ENCODE measurements at regions not wholly inside any gene's neighbourhood (a gene's known extent, or its start where the extent isn't known, plus 50 kb on each side); places are given as distances from the start of the nearest gene placed in this dataset.
A peak's percentile ranks its signal among the peaks of the same experiment; 100 is the strongest.

DNA sequence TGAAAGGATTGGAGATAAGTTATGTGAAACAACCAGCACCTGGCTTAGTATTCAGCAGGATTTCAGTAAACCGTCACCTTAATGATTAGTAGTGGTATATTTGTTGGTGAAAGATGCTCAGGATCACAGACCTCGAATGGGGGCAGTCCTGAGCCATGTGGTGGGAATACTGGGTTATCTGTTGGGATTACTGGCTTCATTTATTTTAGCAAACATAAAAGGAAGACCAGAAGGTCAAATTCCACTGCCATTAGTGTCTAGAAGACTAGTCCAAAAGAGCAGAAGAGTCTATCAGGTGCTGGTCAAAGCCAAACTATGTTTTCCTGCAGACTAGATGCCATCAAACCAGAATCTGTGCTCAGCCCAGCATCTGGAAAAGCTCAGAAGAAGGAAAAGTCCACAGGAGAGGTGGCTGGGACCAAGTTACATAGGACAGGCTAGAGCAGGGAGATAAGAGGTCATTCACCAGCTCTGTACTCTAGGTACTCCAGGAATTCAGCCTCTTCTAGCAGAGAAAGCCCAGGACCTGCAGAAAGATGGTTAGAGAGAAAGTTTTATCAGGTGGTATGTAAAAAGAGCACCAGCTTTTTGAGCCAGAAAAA, 343.4 kb downstream of the PLPP3 start:
- Histone ChIP-seq H4K91ac (ENCODE audit: low read length) (no peak overlapping the region), H3K14ac (ENCODE audit: low read length in 2 of 2) (no peak overlapping the region), H2BK15ac (ENCODE audit: low read depth, poor library complexity, severe bottlenecking) (no peak overlapping the region), H3K4ac (ENCODE audit: low read depth in 1 of 2, low read length in 2 of 2) (no peak overlapping the region), H3K27ac (ENCODE audit: low read length, poor library complexity, severe bottlenecking) (no peak overlapping the region), H4K8ac (ENCODE audit: low read length) (no peak overlapping the region), H2AK5ac (ENCODE audit: low read length, severe bottlenecking) (no peak overlapping the region), H2BK5ac (ENCODE audit: low read depth, low read length, poor library complexity, severe bottlenecking) (no peak overlapping the region), H3K4me2 (ENCODE audit: low read length, poor library complexity, severe bottlenecking) (no peak overlapping the region), H2BK120ac (ENCODE audit: low read depth, low read length) (no peak overlapping the region), H3K4me1 (ENCODE audit: control insufficient read depth, insufficient read depth, low read depth, low read length) (no peaks in the 10 kb centered on the region), H3K27me3 (ENCODE audit: control insufficient read depth in 1 of 2, insufficient read depth in 1 of 2, low read length in 2 of 2) (no peaks in the 10 kb centered on the region), H2AFZ (ENCODE audit: low read depth, low read length) (no peak overlapping the region), H3K9ac (ENCODE audit: low read length) (no peak overlapping the region), H3K79me1 (replicated peaks; ENCODE audit: low read length, poor library complexity, severe bottlenecking) (no peaks in the 10 kb centered on the region), H3K9me3 (ENCODE audit: control insufficient read depth, low read length) (no peaks in the 10 kb centered on the region), H3K4me3 (ENCODE audit: insufficient read depth in 1 of 2, low read depth in 1 of 2, low read length in 2 of 2) (no peak overlapping the region), H3K18ac (ENCODE audit: low read depth in 1 of 2, low read length in 2 of 2) (no peak overlapping the region), H3K36me3 (ENCODE audit: control insufficient read depth in 1 of 2, insufficient read depth in 2 of 2, low read depth in 1 of 2, low read length in 2 of 2) (no peaks in the 10 kb centered on the region), H2BK12ac (ENCODE audit: low read length in 2 of 2) (no peak overlapping the region), H3K23ac (ENCODE audit: low read length in 2 of 2) (no peak overlapping the region)
- 79% methylated on average over 2 of the region's 2 CpGs for WGBS
- no peak for DNase-seq

DNA sequence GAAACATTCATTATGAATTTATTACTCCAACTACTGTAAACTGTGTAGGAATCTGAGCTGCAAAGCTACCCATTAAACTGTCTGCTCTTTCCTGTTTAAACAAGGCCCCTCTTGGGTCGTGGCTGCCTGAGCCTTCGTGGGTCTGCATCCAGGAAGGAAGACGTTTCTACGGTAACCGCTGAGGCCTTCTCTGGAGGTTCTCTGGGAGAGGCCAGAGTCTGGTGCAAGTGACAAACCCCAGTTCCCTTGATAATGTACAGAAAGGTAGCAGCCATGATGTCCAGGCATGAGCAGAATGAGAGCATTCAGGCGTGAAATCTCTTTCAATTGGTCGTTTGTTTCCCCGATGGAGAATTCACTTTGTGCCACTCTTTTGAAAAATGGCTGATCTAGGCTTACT, 350.2 kb downstream of the PLPP3 start:
- Histone ChIP-seq H3K4ac (ENCODE audit: low read depth in 1 of 2, low read length in 2 of 2) (no peak overlapping the region), H3K4me2 (ENCODE audit: low read length, poor library complexity, severe bottlenecking) (no peak overlapping the region), H3K4me1 (ENCODE audit: control insufficient read depth, insufficient read depth, low read depth, low read length) (no peaks in the 10 kb centered on the region), H3K79me1 (replicated peaks; ENCODE audit: low read length, poor library complexity, severe bottlenecking) (no peaks in the 10 kb centered on the region), H3K9ac (ENCODE audit: low read length) (no peak overlapping the region), H2BK120ac (ENCODE audit: low read depth, low read length) (no peak overlapping the region), H4K8ac (ENCODE audit: low read length) (no peak overlapping the region), H2AK5ac (ENCODE audit: low read length, severe bottlenecking) (no peak overlapping the region), H2BK15ac (ENCODE audit: low read depth, poor library complexity, severe bottlenecking) (no peak overlapping the region), H2AFZ (ENCODE audit: low read depth, low read length) (no peak overlapping the region), H3K18ac (ENCODE audit: low read depth in 1 of 2, low read length in 2 of 2) (no peak overlapping the region), H3K27ac (ENCODE audit: low read length, poor library complexity, severe bottlenecking) (no peak overlapping the region), H2BK5ac (ENCODE audit: low read depth, low read length, poor library complexity, severe bottlenecking) (no peak overlapping the region), H3K4me3 (ENCODE audit: insufficient read depth in 1 of 2, low read depth in 1 of 2, low read length in 2 of 2) (no peak overlapping the region), H3K36me3 (ENCODE audit: control insufficient read depth in 1 of 2, insufficient read depth in 2 of 2, low read depth in 1 of 2, low read length in 2 of 2) (no peaks in the 10 kb centered on the region), H3K14ac (ENCODE audit: low read length in 2 of 2) (no peak overlapping the region), H3K27me3 (ENCODE audit: control insufficient read depth in 1 of 2, insufficient read depth in 1 of 2, low read length in 2 of 2) (no peaks in the 10 kb centered on the region), H4K91ac (ENCODE audit: low read length) (no peak overlapping the region), H3K23ac (ENCODE audit: low read length in 2 of 2) (no peak overlapping the region), H2BK12ac (ENCODE audit: low read length in 2 of 2) (no peak overlapping the region), H3K9me3 (ENCODE audit: control insufficient read depth, low read length) (no peaks in the 10 kb centered on the region)
- peak; percentile 17 for DNase-seq
- WGBS, result 34% methylated on average over 8 of the region's 8 CpGs

DNA sequence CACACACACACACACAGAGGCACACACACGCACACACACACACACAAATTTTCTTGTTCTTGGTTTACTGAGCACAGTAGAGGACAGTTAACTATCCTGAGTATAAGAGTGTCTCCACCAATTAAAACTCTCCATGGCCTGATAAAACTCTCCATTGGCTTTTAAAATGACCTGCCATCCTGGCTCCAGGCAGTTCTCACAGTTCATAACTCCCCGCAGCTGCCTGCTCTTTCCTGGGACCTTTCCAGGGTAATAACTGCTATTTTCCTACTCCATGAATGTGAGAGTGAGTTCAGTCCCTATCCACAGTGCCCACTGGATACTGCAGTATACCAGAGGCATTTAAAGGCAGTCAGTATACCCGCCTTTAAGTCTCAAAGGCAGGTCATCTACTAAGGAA, 351.5 kb downstream of the PLPP3 start:
- Histone ChIP-seq H3K79me1 (replicated peaks; ENCODE audit: low read length, poor library complexity, severe bottlenecking) (no peaks in the 10 kb centered on the region), H2BK15ac (ENCODE audit: low read depth, poor library complexity, severe bottlenecking) (no peak overlapping the region), H3K18ac (ENCODE audit: low read depth in 1 of 2, low read length in 2 of 2) (no peak overlapping the region), H3K4me1 (ENCODE audit: control insufficient read depth, insufficient read depth, low read depth, low read length) (no peaks in the 10 kb centered on the region), H2AK5ac (ENCODE audit: low read length, severe bottlenecking) (no peak overlapping the region), H3K14ac (ENCODE audit: low read length in 2 of 2) (no peak overlapping the region), H2BK120ac (ENCODE audit: low read depth, low read length) (no peak overlapping the region), H2BK5ac (ENCODE audit: low read depth, low read length, poor library complexity, severe bottlenecking) (no peak overlapping the region), H3K4me2 (ENCODE audit: low read length, poor library complexity, severe bottlenecking) (no peak overlapping the region), H3K23ac (ENCODE audit: low read length in 2 of 2) (no peak overlapping the region), H2AFZ (ENCODE audit: low read depth, low read length) (no peak overlapping the region), H3K4ac (ENCODE audit: low read depth in 1 of 2, low read length in 2 of 2) (no peak overlapping the region), H3K36me3 (ENCODE audit: control insufficient read depth in 1 of 2, insufficient read depth in 2 of 2, low read depth in 1 of 2, low read length in 2 of 2) (no peaks in the 10 kb centered on the region), H3K27me3 (ENCODE audit: control insufficient read depth in 1 of 2, insufficient read depth in 1 of 2, low read length in 2 of 2) (no peaks in the 10 kb centered on the region), H3K4me3 (ENCODE audit: insufficient read depth in 1 of 2, low read depth in 1 of 2, low read length in 2 of 2) (no peak overlapping the region), H3K9me3 (ENCODE audit: control insufficient read depth, low read length) (no peaks in the 10 kb centered on the region), H3K9ac (ENCODE audit: low read length) (no peak overlapping the region), H3K27ac (ENCODE audit: low read length, poor library complexity, severe bottlenecking) (peak overlapping the region; percentile 14), H2BK12ac (ENCODE audit: low read length in 2 of 2) (no peak overlapping the region), H4K8ac (ENCODE audit: low read length) (no peak overlapping the region), H4K91ac (ENCODE audit: low read length) (no peak overlapping the region)
- DNase-seq, result no peak
- WGBS, result 81% methylated on average over 3 of the region's 3 CpGs

DNA sequence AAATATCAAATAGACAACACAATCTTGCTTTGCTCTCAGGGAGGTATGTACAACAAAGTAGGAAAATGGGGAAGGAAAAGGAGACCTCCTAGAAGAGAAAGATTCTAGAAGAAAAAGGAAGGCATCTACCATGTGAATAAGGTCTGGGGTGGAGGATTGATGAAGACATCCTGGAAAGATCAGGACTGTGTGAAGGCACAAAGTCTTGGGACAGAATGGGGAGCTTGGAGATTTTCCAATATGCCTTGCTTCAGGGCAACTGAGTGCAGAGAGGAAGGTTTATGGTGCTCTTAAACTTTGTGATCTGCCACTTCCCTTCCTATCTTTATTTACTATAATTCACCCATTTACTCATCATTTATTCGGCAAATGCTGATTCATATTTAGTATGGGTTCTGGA, 352.0 kb downstream of the PLPP3 start:
- Histone ChIP-seq H3K79me1 (replicated peaks; ENCODE audit: low read length, poor library complexity, severe bottlenecking) (no peaks in the 10 kb centered on the region), H3K27ac (ENCODE audit: low read length, poor library complexity, severe bottlenecking) (no peak overlapping the region), H3K4ac (ENCODE audit: low read depth in 1 of 2, low read length in 2 of 2) (no peak overlapping the region), H3K36me3 (ENCODE audit: control insufficient read depth in 1 of 2, insufficient read depth in 2 of 2, low read depth in 1 of 2, low read length in 2 of 2) (no peaks in the 10 kb centered on the region), H2BK15ac (ENCODE audit: low read depth, poor library complexity, severe bottlenecking) (no peak overlapping the region), H3K4me3 (ENCODE audit: insufficient read depth in 1 of 2, low read depth in 1 of 2, low read length in 2 of 2) (no peak overlapping the region), H3K18ac (ENCODE audit: low read depth in 1 of 2, low read length in 2 of 2) (no peak overlapping the region), H3K4me1 (ENCODE audit: control insufficient read depth, insufficient read depth, low read depth, low read length) (no peaks in the 10 kb centered on the region), H3K27me3 (ENCODE audit: control insufficient read depth in 1 of 2, insufficient read depth in 1 of 2, low read length in 2 of 2) (no peaks in the 10 kb centered on the region), H2AK5ac (ENCODE audit: low read length, severe bottlenecking) (no peak overlapping the region), H4K8ac (ENCODE audit: low read length) (no peak overlapping the region), H3K14ac (ENCODE audit: low read length in 2 of 2) (no peak overlapping the region), H3K23ac (ENCODE audit: low read length in 2 of 2) (no peak overlapping the region), H2BK12ac (ENCODE audit: low read length in 2 of 2) (no peak overlapping the region), H2AFZ (ENCODE audit: low read depth, low read length) (no peak overlapping the region), H3K9ac (ENCODE audit: low read length) (no peak overlapping the region), H4K91ac (ENCODE audit: low read length) (no peak overlapping the region), H2BK5ac (ENCODE audit: low read depth, low read length, poor library complexity, severe bottlenecking) (no peak overlapping the region), H3K4me2 (ENCODE audit: low read length, poor library complexity, severe bottlenecking) (no peak overlapping the region), H3K9me3 (ENCODE audit: control insufficient read depth, low read length) (no peaks in the 10 kb centered on the region), H2BK120ac (ENCODE audit: low read depth, low read length) (no peak overlapping the region)
- no peak for DNase-seq
- 100% methylated on average over 1 of the region's 1 CpG for WGBS
